GM12878 (cell line): ENCODE measurements at regions not wholly inside any gene's neighbourhood (a gene's known extent, or its start where the extent isn't known, plus 50 kb on each side); places are given as distances from the start of the nearest gene placed in this dataset.
A peak's percentile ranks its signal among the peaks of the same experiment; 100 is the strongest.

Source experiments
- CBX5 ChIP-seq: sonication (generic); IDR thresholded peaks from 2 replicates; pipeline ENCODE4 v1.6.1; 2016; ENCODE audit warnings: low read depth, moderate library complexity, mild to moderate bottlenecking, inconsistent platforms
- CHD2 ChIP-seq: IDR thresholded peaks from 2 replicates; pipeline ENCODE4 v1.6.1; 2011; ENCODE audit warnings: low read depth, low read length, improper control_type of control experiment, borderline replicate concordance
- CHD4 ChIP-seq: fragments of 200-600 bp; sonication (generic); IDR thresholded peaks from 2 replicates; pipeline ENCODE4 v1.6.1; 2016; ENCODE audit warnings: mild to moderate bottlenecking
- EED ChIP-seq: sonication (generic); IDR thresholded peaks from 2 replicates; pipeline ENCODE4 v1.6.1; 2016; ENCODE audit warnings: antibody characterized with exemption, low read depth
- ESRRA ChIP-seq: IDR thresholded peaks from 2 replicates; pipeline ENCODE4 v1.6.1; 2012; ENCODE audit warnings: mild to moderate bottlenecking, low read length, improper control_type of control experiment
- ETV6 ChIP-seq, 2 experiments: fragments of 450-650 bp in 1 of 2; IDR thresholded peaks in 1 of 2; conservative IDR thresholded peaks in 1 of 2; 2 replicates each; pipeline ENCODE4 v1.6.1; 2014; ENCODE audit warnings: antibody characterized with exemption in 1 of 2, borderline replicate concordance in 1 of 2, low read depth in 1 of 2, mild to moderate bottlenecking in 1 of 2, moderate library complexity in 1 of 2
- EZH2 ChIP-seq: IDR thresholded peaks from 2 replicates; pipeline ENCODE4 v1.6.1; 2012; ENCODE audit warnings: low read depth, mild to moderate bottlenecking, control low read depth, inconsistent platforms, low read length, borderline replicate concordance; ENCODE audit not compliant: control insufficient read depth
- HDAC2 ChIP-seq: fragments of 200-600 bp; sonication (generic); IDR thresholded peaks from 2 replicates; pipeline ENCODE4 v1.6.1; 2017
- HDAC6 ChIP-seq: fragments of 200-600 bp; sonication (generic); IDR thresholded peaks from one replicate; pipeline ENCODE4 v1.8.0; 2017; ENCODE audit warnings: antibody characterized with exemption; ENCODE audit not compliant: unreplicated experiment
- HDGF ChIP-seq: fragments of 450-650 bp; IDR thresholded peaks from 2 replicates; pipeline ENCODE4 v1.6.1; 2016; ENCODE audit warnings: antibody characterized with exemption
- IKZF1 ChIP-seq: fragments of 450-650 bp; conservative IDR thresholded peaks from 2 replicates; pipeline ENCODE4 v1.6.1; 2017; ENCODE audit warnings: antibody characterized with exemption, mild to moderate bottlenecking
- JUNB ChIP-seq: IDR thresholded peaks from 2 replicates; pipeline ENCODE4 v1.6.1; 2016; ENCODE audit warnings: antibody characterized with exemption, mild to moderate bottlenecking
- MAX ChIP-seq: IDR thresholded peaks from 2 replicates; pipeline ENCODE4 v1.6.1; 2012; ENCODE audit warnings: low read depth, low read length, improper control_type of control experiment
- MEF2B ChIP-seq: fragments of 450-650 bp; IDR thresholded peaks from 2 replicates; pipeline ENCODE4 v1.6.1; 2018; ENCODE audit warnings: mild to moderate bottlenecking, moderate library complexity; ENCODE audit not compliant: partially characterized antibody, poor library complexity, severe bottlenecking
- MXI1 ChIP-seq: fragments of 150-350 bp; IDR thresholded peaks from 2 replicates; pipeline ENCODE4 v1.6.1; 2011; ENCODE audit warnings: low read depth, mild to moderate bottlenecking, inconsistent platforms, low read length, improper control_type of control experiment
- MYB ChIP-seq: fragments of 150-350 bp; IDR thresholded peaks from 2 replicates; pipeline ENCODE4 v1.6.1; 2014; ENCODE audit warnings: mild to moderate bottlenecking, low read depth, low read length, borderline replicate concordance
- NFYB ChIP-seq: IDR thresholded peaks from 2 replicates; pipeline ENCODE4 v1.6.1; 2011; ENCODE audit warnings: low read depth, mild to moderate bottlenecking, low read length, improper control_type of control experiment, moderate library complexity; ENCODE audit not compliant: insufficient read depth
- NR2C2 ChIP-seq: IDR thresholded peaks from 2 replicates; pipeline ENCODE4 v1.6.1; 2011; ENCODE audit warnings: borderline replicate concordance, low read depth; ENCODE audit not compliant: control insufficient read depth, insufficient read length
- PAX5 ChIP-seq: IDR thresholded peaks from 2 replicates; pipeline ENCODE4 v1.6.1; 2011; ENCODE audit warnings: low read depth, low read length, borderline replicate concordance
- POLR2AphosphoS2 ChIP-seq: IDR thresholded peaks from 2 replicates; pipeline ENCODE4 v1.6.1; 2011; ENCODE audit warnings: low read depth, mild to moderate bottlenecking, low read length, improper control_type of control experiment, moderate library complexity
- RCOR1 ChIP-seq: conservative IDR thresholded peaks from 2 replicates; pipeline ENCODE4 v1.6.1; 2012; ENCODE audit warnings: low read depth, low read length, improper control_type of control experiment
- RELB ChIP-seq: fragments of 450-650 bp; IDR thresholded peaks from 2 replicates; pipeline ENCODE4 v1.6.1; 2017; ENCODE audit warnings: low read depth, mild to moderate bottlenecking, moderate library complexity
- SMC3 ChIP-seq: IDR thresholded peaks from 2 replicates; pipeline ENCODE4 v1.6.1; 2011; ENCODE audit warnings: low read length, improper control_type of control experiment, borderline replicate concordance
- SREBF1 ChIP-seq: IDR thresholded peaks from 2 replicates; pipeline ENCODE4 v1.6.1; 2012; ENCODE audit warnings: mild to moderate bottlenecking, low read length
- SREBF2 ChIP-seq: IDR thresholded peaks from 2 replicates; pipeline ENCODE4 v1.6.1; 2012; ENCODE audit warnings: mild to moderate bottlenecking, low read length
- STAT1 ChIP-seq: fragments of 450-650 bp; conservative IDR thresholded peaks from 2 replicates; pipeline ENCODE4 v1.6.1; 2014; ENCODE audit warnings: antibody characterized with exemption, mild to moderate bottlenecking
- SUZ12 ChIP-seq: fragments of 200-600 bp; sonication (generic); IDR thresholded peaks from one replicate; pipeline ENCODE4 v1.6.1; 2018; ENCODE audit warnings: antibody characterized with exemption, mild to moderate bottlenecking; ENCODE audit not compliant: unreplicated experiment
- YY1 ChIP-seq: IDR thresholded peaks from 2 replicates; pipeline ENCODE4 v1.6.1; 2011; ENCODE audit warnings: low read depth, mild to moderate bottlenecking, low read length
- ZBED1 ChIP-seq: IDR thresholded peaks from 2 replicates; pipeline ENCODE4 v1.6.1; 2016; ENCODE audit warnings: borderline replicate concordance
- TF ChIP-seq, protein P1 (sequence below): fragments of 450-650 bp; IDR thresholded peaks from 2 replicates; pipeline ENCODE4 v1.6.1; 2016; ENCODE audit warnings: mild to moderate bottlenecking

DNA sequence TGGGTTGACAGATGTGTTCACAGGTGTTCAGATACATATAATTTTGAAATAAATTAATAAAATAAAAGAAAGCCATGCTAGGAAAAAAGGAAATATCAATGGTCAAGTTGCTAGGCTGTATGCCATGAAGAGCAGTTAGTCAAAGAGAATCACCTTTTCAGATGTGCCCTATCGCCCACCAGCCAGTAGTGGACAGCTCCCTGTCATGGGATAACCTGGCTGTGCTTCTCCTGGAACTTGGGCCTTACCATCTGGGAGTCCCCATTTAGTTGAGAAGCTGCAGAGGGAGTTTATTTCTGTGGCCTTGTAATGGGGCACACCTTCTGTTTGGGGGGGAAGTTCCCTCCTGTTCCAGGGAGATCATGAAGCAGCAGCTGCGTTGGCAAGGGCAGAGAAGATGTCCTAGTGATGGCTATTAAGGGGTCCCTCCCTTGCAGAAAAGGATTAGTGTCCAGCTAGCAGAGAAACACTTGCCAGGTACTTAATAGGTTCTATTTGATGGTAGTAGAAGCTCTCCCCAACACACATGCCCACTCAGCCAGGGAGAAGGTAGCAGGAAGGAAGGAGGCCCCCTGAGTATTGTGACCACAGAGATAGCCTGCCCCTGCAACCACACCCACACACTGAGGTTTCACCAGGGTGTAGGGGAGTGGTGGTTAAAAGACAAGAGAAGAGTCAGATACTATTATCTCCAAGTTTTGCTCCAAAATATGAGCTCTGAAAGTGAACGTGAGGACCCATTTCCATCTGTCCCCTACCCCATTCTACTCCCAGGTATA, 117.7 kb downstream of the B3GNT2 start (continued):
- TF ChIP-seq STAT1 (no peak), CHD4 (no peak), MEF2B (peak; percentile 95), MYB (no peak), SUZ12 (no peak), HDAC2 (no peak), NFYB (no peak), PAX5 (peak; percentile 83; the same call in 1 of the 2 replicates), ZBED1 (peak; percentile 89; the same call in 1 of the 2 replicates), EZH2 (no peak), JUNB (peak; percentile 30; the same call in 1 of the 2 replicates), HDAC6 (no peak), NR2C2 (no peak), IKZF1 (peak; percentile 89), EED (peak; percentile 94), MAX (no peak), RELB (peak; percentile 80; the same call in 1 of the 2 replicates), RCOR1 (no peak), CBX5 (peak; percentile 89), HDGF (0 out of 2 replicates have a peak, but pooled peaks have one; percentile 37), ETV6 (conservative IDR thresholded peaks at IDR 0.05 in 1 of 2, IDR thresholded peaks at IDR 0.05 in 1 of 2; ENCODE audit: borderline replicate concordance in 1 of 2, low read depth in 1 of 2) (peak in 1 of 2 experiments; percentile 92; a peak in 2 of 4 replicates), ESRRA (no peak), MXI1 (no peak), YY1 (no peak), CHD2 (no peak), POLR2AphosphoS2 (no peak), SREBF1 (no peak), SMC3 (peak; percentile 9; the same call in 1 of the 2 replicates), SREBF2 (no peak)
- TF ChIP-seq, protein P1, sequence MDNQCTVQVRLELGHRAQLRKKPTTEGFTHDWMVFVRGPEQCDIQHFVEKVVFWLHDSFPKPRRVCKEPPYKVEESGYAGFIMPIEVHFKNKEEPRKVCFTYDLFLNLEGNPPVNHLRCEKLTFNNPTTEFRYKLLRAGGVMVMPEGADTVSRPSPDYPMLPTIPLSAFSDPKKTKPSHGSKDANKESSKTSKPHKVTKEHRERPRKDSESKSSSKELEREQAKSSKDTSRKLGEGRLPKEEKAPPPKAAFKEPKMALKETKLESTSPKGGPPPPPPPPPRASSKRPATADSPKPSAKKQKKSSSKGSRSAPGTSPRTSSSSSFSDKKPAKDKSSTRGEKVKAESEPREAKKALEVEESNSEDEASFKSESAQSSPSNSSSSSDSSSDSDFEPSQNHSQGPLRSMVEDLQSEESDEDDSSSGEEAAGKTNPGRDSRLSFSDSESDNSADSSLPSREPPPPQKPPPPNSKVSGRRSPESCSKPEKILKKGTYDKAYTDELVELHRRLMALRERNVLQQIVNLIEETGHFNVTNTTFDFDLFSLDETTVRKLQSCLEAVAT = peak; percentile 72; the same call in 1 of the 2 replicates
